LNCAP (cell line): ENCODE measurements at regions not wholly inside any gene's neighbourhood (a gene's known extent, or its start where the extent isn't known, plus 50 kb on each side); places are given as distances from the start of the nearest gene placed in this dataset.

Experiments
- CTCF ChIP-seq: fragments of 450-650 bp; IDR thresholded peaks from 2 replicates; pipeline ENCODE4 v1.5.1; 2017; ENCODE audit warnings: mild to moderate bottlenecking

- TF ChIP-seq CTCF, result no peak
Observed at GRCh38 chr11:32328392-32328791, 106.9 kb downstream of the WT1 start.

GRCh38 chr11:32331098-32331497 is 104.2 kb downstream of the WT1 start:
- TF ChIP-seq CTCF, result no peak

- TF ChIP-seq CTCF, result no peak
Observed at GRCh38 chr11:32331792-32332191, 103.5 kb downstream of the WT1 start.

- TF ChIP-seq CTCF, result no peak
Observed at GRCh38 chr11:32332990-32333319, 102.4 kb downstream of the WT1 start.

- no peak for TF ChIP-seq CTCF
Observed at GRCh38 chr11:32333320-32333991, 101.9 kb downstream of the WT1 start.

- TF ChIP-seq CTCF, result peak; percentile 15; the same call in 1 of the 2 replicates
Observed at GRCh38 chr11:32334822-32335221, 100.5 kb downstream of the WT1 start.
